ENCODE measurements at regions not wholly inside any gene's neighbourhood (a gene's known extent, or its start where the extent isn't known, plus 50 kb on each side); places are given as distances from the start of the nearest gene placed in this dataset.

GRCh38 chr13:107456431-107456830 lies 758.9 kb downstream of the LIG4 start:
- no peak for DNase-seq

DNA sequence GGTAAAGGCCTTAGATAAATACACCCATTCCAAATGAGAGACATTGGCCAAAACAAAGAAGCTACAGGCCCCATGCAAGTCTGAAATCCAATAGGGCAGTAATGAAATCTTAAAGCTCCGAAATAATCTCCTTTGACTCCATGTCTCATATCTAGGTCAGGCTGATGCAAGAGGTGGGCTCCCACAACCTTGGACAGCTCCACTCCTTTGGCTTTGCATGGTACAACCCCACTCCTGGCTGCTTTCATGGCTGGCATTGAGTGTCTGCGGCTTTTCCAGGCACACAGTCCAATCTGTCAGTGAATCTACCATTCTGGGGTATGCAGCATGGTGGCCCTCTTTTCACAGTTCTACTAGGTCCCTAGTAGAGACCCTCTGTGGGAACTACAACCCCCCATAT lies 762.5 kb downstream of the LIG4 start:
- no peak for DNase-seq

DNA sequence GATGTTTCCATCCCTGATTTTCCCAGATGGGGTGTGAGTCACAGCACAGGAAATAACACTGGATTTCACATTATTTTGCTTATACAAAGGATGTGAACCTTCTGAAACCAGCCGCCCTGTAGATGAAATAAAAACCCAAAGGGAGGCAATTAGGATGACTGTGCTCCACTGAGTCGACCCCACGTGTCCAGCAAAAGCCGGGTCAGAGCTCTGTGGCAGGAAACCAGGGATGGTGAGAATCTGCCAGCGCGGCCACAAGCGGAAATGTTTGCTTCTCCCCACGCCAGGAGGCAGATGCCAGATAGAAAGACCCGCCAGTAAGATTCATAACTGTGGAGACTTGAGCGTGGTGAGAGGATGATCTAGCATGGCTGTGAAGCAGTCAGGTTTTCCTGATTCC lies 764.4 kb downstream of the LIG4 start:
- DNase-seq: no peak

DNA sequence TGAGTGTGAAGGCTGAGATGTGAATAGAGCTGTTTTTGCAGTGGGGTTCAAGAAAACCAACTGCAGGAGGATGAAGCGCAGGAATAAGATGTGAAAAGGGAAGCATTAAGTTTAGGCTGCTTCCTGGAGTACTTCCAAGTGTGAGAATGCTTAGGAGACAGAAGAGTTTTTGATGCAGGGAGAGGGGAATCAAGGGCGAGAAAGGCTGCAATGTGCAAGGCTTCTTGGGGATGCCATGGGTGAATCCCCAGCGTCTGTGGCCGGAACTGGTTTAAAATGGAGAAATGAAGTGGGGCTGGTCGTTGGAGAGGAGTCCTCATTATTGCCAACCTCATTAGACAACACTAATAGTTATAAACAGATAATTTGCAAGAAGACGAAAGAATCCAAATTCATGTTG lies 764.9 kb downstream of the LIG4 start:
- no peak for DNase-seq

GRCh38 chr13:107447591-107447990 lies 767.7 kb downstream of the LIG4 start:
- DNase-seq: no peak

DNA sequence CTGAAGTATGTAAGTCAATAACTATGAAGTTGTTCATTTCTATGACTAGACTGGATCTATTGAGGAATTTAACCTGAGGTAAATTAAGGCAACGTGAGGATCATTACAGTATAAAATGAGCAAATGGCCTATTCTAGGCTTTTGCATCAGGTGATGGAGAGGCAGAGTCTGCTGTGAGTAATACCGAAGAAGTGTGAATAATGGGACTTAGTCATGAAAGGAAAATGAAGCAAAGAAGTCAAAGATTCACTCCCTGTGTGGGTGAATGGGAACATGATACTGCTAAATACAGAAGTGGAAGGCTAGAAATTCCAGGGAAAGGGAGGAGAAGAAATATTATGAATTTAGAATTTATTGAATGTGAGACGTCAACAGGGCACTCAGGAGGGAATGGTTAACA lies 774.1 kb downstream of the LIG4 start:
- DNase-seq: no peak

DNA sequence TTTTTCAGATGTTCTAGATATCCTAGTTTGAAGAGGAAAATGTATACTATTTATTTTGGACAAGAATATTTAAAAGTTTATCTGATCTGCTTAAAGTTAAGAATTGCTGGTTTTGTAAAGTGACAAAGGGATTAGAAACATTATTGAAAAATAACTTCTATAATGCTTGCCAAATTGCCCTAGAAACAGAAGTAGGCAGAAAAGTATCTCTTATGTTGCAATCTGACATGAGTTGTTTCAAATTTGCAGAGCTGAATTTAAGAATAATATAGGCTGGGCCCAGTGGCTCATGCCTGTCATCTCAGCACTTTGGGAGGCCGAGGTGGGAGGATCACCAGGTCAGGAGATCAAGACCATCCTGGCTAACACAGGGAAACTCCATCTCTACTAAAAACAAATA lies 777.1 kb downstream of the LIG4 start:
- no peak for DNase-seq

GRCh38 chr13:107434347-107434746 lies 781.0 kb downstream of the LIG4 start:
- no peak for DNase-seq

GRCh38 chr13:107427536-107427935 lies 787.8 kb downstream of the LIG4 start:
- DNase-seq: no peak

DNA sequence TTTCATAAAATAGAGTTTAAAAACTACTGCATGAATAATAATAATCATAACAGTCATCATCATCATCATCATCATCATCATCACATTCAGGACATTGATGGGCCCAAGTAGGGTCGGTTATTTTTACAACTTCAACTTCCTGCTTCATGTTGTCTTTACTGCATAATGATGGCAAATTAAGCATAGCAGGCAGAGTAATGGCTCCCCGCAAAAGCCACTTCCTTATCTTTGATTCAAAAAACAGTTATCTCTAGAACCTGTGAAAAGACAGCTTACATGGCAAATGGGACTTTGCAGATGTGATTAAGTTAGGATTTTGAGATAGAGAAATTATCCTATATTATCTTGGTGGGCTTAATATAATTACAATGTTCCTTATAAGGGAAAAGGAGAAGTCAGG lies 792.9 kb downstream of the LIG4 start:
- DNase-seq: no peak

- no peak for DNase-seq
Measured at GRCh38 chr13:107421951-107422350, 793.4 kb downstream of the LIG4 start.

GRCh38 chr13:107421028-107421427 lies 794.3 kb downstream of the LIG4 start:
- no peak for DNase-seq

- DNase-seq: no peak
Measured at GRCh38 chr13:107413005-107413404, 802.3 kb downstream of the LIG4 start.

DNA sequence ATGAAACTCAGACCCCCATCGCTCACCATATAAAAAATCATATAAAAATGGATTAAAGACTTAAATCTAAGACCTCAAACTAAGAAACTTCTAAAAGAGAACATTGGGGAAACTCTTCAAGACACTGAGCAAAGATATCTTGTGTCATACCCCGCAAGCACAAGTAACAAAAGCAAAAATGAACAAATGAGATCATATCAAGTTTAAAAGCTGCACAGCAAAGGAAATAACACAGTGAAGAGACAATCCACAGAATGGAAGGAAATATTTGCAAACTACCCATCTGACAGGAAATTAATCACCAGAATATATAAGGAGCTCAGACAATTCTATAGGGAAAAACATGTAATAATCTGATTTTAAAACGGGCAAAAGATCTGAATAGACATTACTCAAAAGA lies 808.3 kb downstream of the LIG4 start:
- DNase-seq: no peak

DNA sequence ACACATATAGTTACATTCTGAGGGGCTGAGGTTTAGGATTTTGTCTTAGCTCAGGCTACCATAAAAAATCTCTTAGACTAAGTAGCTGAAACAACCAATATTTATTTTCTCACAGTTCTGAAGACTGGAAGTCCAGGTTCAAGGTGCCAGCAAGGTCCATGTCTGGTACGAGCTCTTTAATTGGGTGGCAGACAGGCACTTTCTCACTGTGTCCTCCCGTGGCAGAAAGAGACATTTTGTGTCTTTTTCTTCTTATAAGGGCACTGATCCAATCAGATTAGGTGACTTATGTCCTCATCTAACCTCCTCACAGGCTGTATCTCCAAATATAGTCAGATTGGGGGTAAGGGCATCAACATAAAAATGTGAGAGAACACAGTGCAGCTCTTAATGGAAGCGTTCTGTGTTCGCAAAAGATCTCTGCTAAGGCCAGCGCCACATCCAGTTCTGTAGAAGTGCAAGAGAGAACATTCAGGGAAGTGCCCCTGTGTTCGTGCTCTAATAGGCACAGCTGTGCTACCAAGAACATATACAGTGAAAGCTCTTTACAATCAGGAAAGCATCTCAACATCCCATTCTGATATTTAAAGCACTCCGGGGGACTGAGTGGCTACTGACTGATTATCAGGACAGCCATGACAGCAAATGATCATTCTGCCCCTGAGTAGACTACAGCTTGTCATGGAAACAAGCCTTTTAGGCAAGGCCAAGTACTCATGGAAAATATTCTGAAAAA lies 819.2 kb downstream of the LIG4 start:
- peak; percentile 62 for DNase-seq

DNA sequence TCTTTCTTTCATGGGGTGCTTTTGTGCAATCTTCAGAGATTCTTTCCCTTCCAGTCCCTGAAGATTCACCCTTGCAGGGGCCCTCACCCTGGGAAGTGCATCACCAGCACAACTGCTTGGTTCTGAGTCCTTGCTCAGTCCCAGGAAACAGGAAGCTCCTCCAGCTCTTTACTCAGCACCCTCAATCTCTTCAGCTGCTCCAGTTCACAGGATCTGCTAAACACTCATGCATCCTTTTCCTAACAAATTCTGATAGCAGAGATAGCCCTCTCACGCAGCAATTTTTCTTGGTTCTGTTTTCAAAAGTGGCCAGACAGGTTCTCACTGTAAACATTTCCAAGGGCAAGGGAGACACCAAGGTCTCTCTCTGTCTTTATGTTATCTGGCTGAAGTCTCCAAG lies 823.1 kb downstream of the LIG4 start:
- no peak for DNase-seq

DNA sequence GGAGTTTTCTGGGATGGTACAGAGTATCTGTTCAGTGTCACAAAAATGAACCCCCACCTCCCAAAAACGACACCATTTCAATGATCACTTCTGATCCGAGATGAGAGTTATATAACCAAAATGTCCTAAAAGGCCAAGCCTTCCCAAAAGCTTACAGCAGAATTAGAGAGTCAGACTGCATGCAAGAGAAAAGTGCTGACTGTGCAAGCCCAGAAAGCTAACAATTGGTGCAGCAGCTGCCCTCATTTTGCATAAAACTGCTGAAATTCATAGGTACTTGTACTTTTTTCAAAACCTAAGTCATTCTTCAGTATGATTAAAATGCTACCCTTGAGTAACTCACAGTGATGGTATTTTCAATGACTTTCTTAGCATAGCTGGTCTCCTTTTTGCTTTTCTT lies 819.6 kb upstream of the ARGLU1 start:
- DNase-seq: no peak

GRCh38 chr13:107379407-107380155 lies 811.6 kb upstream of the ARGLU1 start:
- no peak for DNase-seq

GRCh38 chr13:107376341-107377125 lies 808.6 kb upstream of the ARGLU1 start:
- DNase-seq: peak; percentile 64

- no peak for DNase-seq
Measured at GRCh38 chr13:107375701-107376340, 807.9 kb upstream of the ARGLU1 start.

GRCh38 chr13:107374038-107374437 lies 806.1 kb upstream of the ARGLU1 start:
- DNase-seq: no peak

DNA sequence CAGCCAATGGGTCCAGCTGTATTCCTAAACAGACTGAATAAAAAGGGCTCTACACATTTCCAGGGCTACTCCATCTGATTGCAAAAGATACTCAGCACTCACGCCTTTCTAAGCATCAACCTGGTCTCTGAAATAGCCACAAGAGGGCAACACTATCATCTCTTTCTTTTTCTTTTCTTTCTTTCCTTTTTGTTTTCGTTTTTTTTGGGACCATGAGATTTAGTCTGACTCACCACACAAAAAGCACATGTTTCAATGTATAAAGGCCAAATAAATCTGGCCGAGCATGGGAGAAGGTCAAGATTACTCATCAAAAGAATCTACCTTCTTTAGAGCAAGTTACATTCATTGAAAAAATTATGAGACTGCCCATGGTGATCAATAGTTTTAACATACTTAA lies 805.6 kb upstream of the ARGLU1 start:
- DNase-seq: peak; percentile 68

Data from eye (tissue), 1 donor.